ENCODE measurements at regions not wholly inside any gene's neighbourhood (a gene's known extent, or its start where the extent isn't known, plus 50 kb on each side); places are given as distances from the start of the nearest gene placed in this dataset.

- Mint-ChIP-seq H3K27ac (no peak overlapping the region), H3K36me3 (peaks cover 4% of the 10 kb centered on the region), H3K4me1 (no peaks in the 10 kb centered on the region), H3K27me3 (ENCODE audit: low read depth) (no peaks in the 10 kb centered on the region), H3K9me3 (peaks cover 20% of the 10 kb centered on the region), H3K4me3 (no peak overlapping the region)
- TF ChIP-seq MLX (CRISPR knock-in tag; IDR thresholded peaks at IDR 0.05) (no peak), ARID4B (CRISPR knock-in tag; IDR thresholded peaks at IDR 0.05; ENCODE audit: borderline replicate concordance) (no peak), CREB1 (CRISPR knock-in tag; IDR thresholded peaks at IDR 0.05) (no peak), MXD4 (CRISPR knock-in tag; IDR thresholded peaks at IDR 0.05; ENCODE audit: borderline replicate concordance) (no peak), CBFB (CRISPR knock-in tag; IDR thresholded peaks at IDR 0.05; ENCODE audit: low read depth) (no peak), STAT6 (CRISPR knock-in tag; conservative IDR thresholded peaks at IDR 0.05; ENCODE audit: low read depth) (no peak), ZNF416 (CRISPR knock-in tag; IDR thresholded peaks at IDR 0.05) (no peak), KAT7 (CRISPR knock-in tag; IDR thresholded peaks at IDR 0.05; ENCODE audit: borderline replicate concordance) (no peak), USF1 (CRISPR knock-in tag; IDR thresholded peaks at IDR 0.05) (no peak), ZNF281 (CRISPR knock-in tag; IDR thresholded peaks at IDR 0.05) (no peak), ZNF317 (CRISPR knock-in tag; IDR thresholded peaks at IDR 0.05; ENCODE audit: borderline replicate concordance, low read depth) (no peak), NFATC4 (CRISPR knock-in tag; IDR thresholded peaks at IDR 0.05) (no peak), IRF1 (CRISPR knock-in tag; IDR thresholded peaks at IDR 0.05) (no peak)
- ChIA-PET POLR2A (interaction anchor here (0.8 kb wide), 1 partner anchor 389 kb away, joined by 4 read pairs; the partner anchor contains the start of gene KLF6), CTCF (interaction anchor here (0.7 to 1.0 kb wide), 4 partner anchors 14 to 335 kb away, joined by 3 to 4 read pairs (median 4); no protein-coding TSS in a partner anchor)
- ATAC-seq: peak; percentile 92
- DNase-seq (ENCODE audit: low spot score): peak; percentile 60
Measured at GRCh38 chr10:4174197-4174596, 389.2 kb upstream of the KLF6 start.
